GM23338 (cell line): ENCODE measurements at regions not wholly inside any gene's neighbourhood (a gene's known extent, or its start where the extent isn't known, plus 50 kb on each side); places are given as distances from the start of the nearest gene placed in this dataset.
A peak's percentile ranks its signal among the peaks of the same experiment; 100 is the strongest.

ENCODE experiments used
- ATAC-seq: fragments of 200-7000 bp; cut with Tn5 transposase; 3 replicates; pipeline ENCODE4 v1.9.1; 2020
- DNase-seq: peaks from one replicate; pipeline ENCODE4 v3.0.0-alpha.2; 2015; ENCODE audit warnings: low spot score
- H2AFZ ChIP-seq: fragments of 200-600 bp; sonication (generic); 2 replicates; pipeline ENCODE4 v1.8.0; 2016; ENCODE audit warnings: antibody characterized with exemption, mild to moderate bottlenecking, moderate library complexity
- H3F3A ChIP-seq: fragments of 200-600 bp; sonication (generic); replicated peaks from 2 replicates; pipeline ENCODE4 v1.8.0; 2017; ENCODE audit warnings: antibody characterized with exemption, mixed run types, low read depth
- H3K27ac ChIP-seq: fragments of 200-600 bp; sonication (generic); 2 replicates; pipeline ENCODE4 v1.6.1; 2016; ENCODE audit warnings: low read depth
- H3K27me3 ChIP-seq: fragments of 200-600 bp; sonication (generic); 2 replicates; pipeline ENCODE4 v1.8.0; 2016; ENCODE audit warnings: mild to moderate bottlenecking, mixed run types, moderate library complexity; ENCODE audit not compliant: insufficient read depth
- H3K36me3 ChIP-seq: fragments of 200-600 bp; sonication (generic); 2 replicates; pipeline ENCODE4 v1.8.0; 2016; ENCODE audit warnings: mild to moderate bottlenecking; ENCODE audit not compliant: insufficient read depth
- H3K4me1 ChIP-seq: fragments of 200-600 bp; sonication (generic); 2 replicates; pipeline ENCODE4 v1.8.0; 2016; ENCODE audit warnings: mild to moderate bottlenecking, moderate library complexity; ENCODE audit not compliant: insufficient read depth
- H3K4me2 ChIP-seq: fragments of 200-600 bp; sonication (generic); 2 replicates; pipeline ENCODE4 v1.7.1; 2017; ENCODE audit warnings: mixed run types
- H3K4me3 ChIP-seq: fragments of 200-600 bp; sonication (generic); 2 replicates; pipeline ENCODE4 v1.6.1; 2016; ENCODE audit warnings: mixed run types
- H3K79me2 ChIP-seq: fragments of 200-600 bp; sonication (generic); replicated peaks from 2 replicates; pipeline ENCODE4 v1.8.0; 2017; ENCODE audit warnings: mild to moderate bottlenecking; ENCODE audit not compliant: insufficient read depth
- H3K9me2 ChIP-seq: fragments of 200-600 bp; sonication (generic); 2 replicates; pipeline ENCODE4 v1.8.0; 2017; ENCODE audit not compliant: insufficient read depth
- H4K20me1 ChIP-seq: fragments of 200-600 bp; sonication (generic); replicated peaks from 2 replicates; pipeline ENCODE4 v1.8.0; 2017; ENCODE audit warnings: mild to moderate bottlenecking; ENCODE audit not compliant: insufficient read depth
- H3K27ac Mint-ChIP-seq: 2 replicates; pipeline ENCODE4 v1.8.0; 2020; ENCODE audit warnings: inconsistent platforms, mild to moderate bottlenecking, moderate library complexity, mixed read lengths
- H3K27me3 Mint-ChIP-seq: 3 replicates; pipeline ENCODE4 v1.8.0; 2022; ENCODE audit warnings: low read depth, mild to moderate bottlenecking, moderate library complexity, mixed read lengths, inconsistent platforms; ENCODE audit not compliant: insufficient read depth, poor library complexity
- H3K36me3 Mint-ChIP-seq: 3 replicates; pipeline ENCODE4 v1.8.0; 2021; ENCODE audit warnings: low read depth, mild to moderate bottlenecking, inconsistent platforms, moderate library complexity, mixed read lengths
- H3K4me1 Mint-ChIP-seq: 3 replicates; pipeline ENCODE4 v1.8.0; 2020; ENCODE audit warnings: mild to moderate bottlenecking, inconsistent platforms, mixed read lengths
- H3K4me3 Mint-ChIP-seq: 3 replicates; pipeline ENCODE4 v1.8.0; 2021; ENCODE audit warnings: moderate library complexity, mild to moderate bottlenecking, inconsistent platforms, mixed read lengths
- H3K9me3 Mint-ChIP-seq: 3 replicates; pipeline ENCODE4 v1.8.0; 2020; ENCODE audit warnings: moderate library complexity, mild to moderate bottlenecking, inconsistent platforms, mixed read lengths
- CTCF ChIP-seq, 2 experiments: fragments of 200-600 bp in 1 of 2; sonication (generic) in 1 of 2; conservative IDR thresholded peaks; 2 replicates each; pipeline versions ENCODE4 v1.5.1 to v1.6.1; 2016 to 2017; ENCODE audit warnings: antibody characterized with exemption in 2 of 2, low read depth in 2 of 2, mild to moderate bottlenecking in 2 of 2, moderate library complexity in 1 of 2
- EZH2phosphoT487 ChIP-seq: fragments of 200-600 bp; sonication (generic); IDR thresholded peaks from one replicate; pipeline ENCODE4 v1.8.1; 2018; ENCODE audit warnings: antibody characterized with exemption; ENCODE audit not compliant: unreplicated experiment
- JUNB ChIP-seq: IDR thresholded peaks from one replicate; pipeline ENCODE4 v1.6.1; 2016; ENCODE audit warnings: antibody characterized with exemption; ENCODE audit not compliant: unreplicated experiment
- REST ChIP-seq: IDR thresholded peaks from one replicate; pipeline ENCODE4 v1.6.1; 2018; ENCODE audit warnings: antibody characterized with exemption; ENCODE audit not compliant: unreplicated experiment
- ZNF331 ChIP-seq: fragments of 250-450 bp; sonication (Bioruptor Pico); IDR thresholded peaks from 2 replicates; pipeline ENCODE4 v1.5.0; 2020; ENCODE audit warnings: low read depth, mild to moderate bottlenecking, moderate library complexity
- ZNF462 ChIP-seq: fragments of 250-450 bp; sonication (Bioruptor Pico); IDR thresholded peaks from 2 replicates; pipeline ENCODE4 v1.5.0; 2020; ENCODE audit warnings: mild to moderate bottlenecking, moderate library complexity

DNA sequence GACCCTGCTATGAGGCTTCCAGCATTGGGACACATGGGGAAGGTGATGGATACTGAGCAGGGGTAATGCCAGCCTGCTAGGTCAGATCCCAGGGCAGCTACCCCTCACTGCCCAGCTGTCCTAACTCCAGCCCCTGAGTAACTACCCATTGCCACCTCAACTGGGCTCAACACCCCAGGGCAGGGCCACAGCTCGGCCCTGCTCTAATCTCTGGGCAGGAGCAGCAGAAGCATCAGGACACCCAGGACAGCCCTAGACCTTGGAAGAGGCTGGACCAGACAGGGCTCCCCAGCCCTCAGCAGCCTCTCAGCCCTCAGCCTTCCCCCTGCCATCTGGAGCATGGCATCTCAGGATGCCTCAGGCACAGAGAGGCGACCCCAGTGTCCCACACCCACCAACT is 67.4 kb upstream of the TOP1 start (continued):
- no peak for TF ChIP-seq ZNF462 (CRISPR knock-in tag)

GRCh38 chr20:40961686-40962640 is 66.7 kb upstream of the TOP1 start:
- H3K4me3 Mint-ChIP-seq: no peak overlapping the region
- ATAC-seq: no peak
- Histone ChIP-seq H3K4me3 (no peak overlapping the region), H3F3A (no peaks in the 10 kb centered on the region), H3K27me3 (no peaks in the 10 kb centered on the region), H2AFZ (peak overlapping the region; percentile 95; the same call in 1 of the 2 replicates), H3K79me2 (no peaks in the 10 kb centered on the region), H4K20me1 (no peaks in the 10 kb centered on the region), H3K9me2 (no peaks in the 10 kb centered on the region), H3K4me2 (no peak overlapping the region), H3K27ac (no peak overlapping the region), H3K4me1 (no peaks in the 10 kb centered on the region), H3K36me3 (no peaks in the 10 kb centered on the region)
- no peaks in the 10 kb centered on the region for H3K4me1 Mint-ChIP-seq
- H3K27ac Mint-ChIP-seq: no peak overlapping the region
- DNase-seq: no peak
- H3K9me3 Mint-ChIP-seq: no peaks in the 10 kb centered on the region
- no peaks in the 10 kb centered on the region for H3K36me3 Mint-ChIP-seq
- peaks cover 2% of the 10 kb centered on the region for H3K27me3 Mint-ChIP-seq
- TF ChIP-seq JUNB (no peak), CTCF (conservative IDR thresholded peaks at IDR 0.05; ENCODE audit: low read depth in 2 of 2) (no peak), ZNF331 (CRISPR knock-in tag) (no peak), REST (no peak), EZH2phosphoT487 (no peak)
